ENCODE measurements at regions not wholly inside any gene's neighbourhood (a gene's known extent, or its start where the extent isn't known, plus 50 kb on each side); places are given as distances from the start of the nearest gene placed in this dataset.

DNA sequence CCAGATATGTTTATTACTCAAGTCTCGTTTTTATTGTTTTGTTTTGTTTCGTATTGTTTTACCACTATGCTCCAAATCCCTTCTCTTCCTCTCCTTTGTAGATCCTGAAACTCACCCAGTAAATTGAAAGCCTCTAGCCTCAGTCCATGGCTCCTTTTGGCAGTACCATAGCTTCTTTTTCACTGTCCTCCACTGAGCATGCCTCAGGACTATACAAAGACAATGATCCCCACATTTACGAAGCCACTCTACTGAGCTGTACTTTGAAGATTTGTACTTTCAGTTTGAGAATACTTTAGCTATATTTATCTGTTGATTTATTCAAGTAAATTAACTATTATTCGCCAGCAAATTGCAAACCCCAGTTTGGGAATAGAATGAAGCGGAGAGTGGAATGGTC lies 159.1 kb upstream of the SLITRK3 start:
- H3K4me3 Mint-ChIP-seq: no peak overlapping the region
- TF ChIP-seq, protein P1, sequence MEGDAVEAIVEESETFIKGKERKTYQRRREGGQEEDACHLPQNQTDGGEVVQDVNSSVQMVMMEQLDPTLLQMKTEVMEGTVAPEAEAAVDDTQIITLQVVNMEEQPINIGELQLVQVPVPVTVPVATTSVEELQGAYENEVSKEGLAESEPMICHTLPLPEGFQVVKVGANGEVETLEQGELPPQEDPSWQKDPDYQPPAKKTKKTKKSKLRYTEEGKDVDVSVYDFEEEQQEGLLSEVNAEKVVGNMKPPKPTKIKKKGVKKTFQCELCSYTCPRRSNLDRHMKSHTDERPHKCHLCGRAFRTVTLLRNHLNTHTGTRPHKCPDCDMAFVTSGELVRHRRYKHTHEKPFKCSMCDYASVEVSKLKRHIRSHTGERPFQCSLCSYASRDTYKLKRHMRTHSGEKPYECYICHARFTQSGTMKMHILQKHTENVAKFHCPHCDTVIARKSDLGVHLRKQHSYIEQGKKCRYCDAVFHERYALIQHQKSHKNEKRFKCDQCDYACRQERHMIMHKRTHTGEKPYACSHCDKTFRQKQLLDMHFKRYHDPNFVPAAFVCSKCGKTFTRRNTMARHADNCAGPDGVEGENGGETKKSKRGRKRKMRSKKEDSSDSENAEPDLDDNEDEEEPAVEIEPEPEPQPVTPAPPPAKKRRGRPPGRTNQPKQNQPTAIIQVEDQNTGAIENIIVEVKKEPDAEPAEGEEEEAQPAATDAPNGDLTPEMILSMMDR (IDR thresholded peaks at IDR 0.05): no peak
- H3K9me3 Mint-ChIP-seq: peaks cover 2% of the 10 kb centered on the region
- H3K27me3 Mint-ChIP-seq: no peaks in the 10 kb centered on the region
- no peaks in the 10 kb centered on the region for H3K36me3 Mint-ChIP-seq (ENCODE audit: low read depth)
- ATAC-seq: no peak
- no peaks in the 10 kb centered on the region for H3K4me1 Mint-ChIP-seq (ENCODE audit: low read depth)
- CTCF ChIA-PET: no interaction called here
- no peak overlapping the region for H3K27ac Mint-ChIP-seq
- intact Hi-C loops (cut with micrococcal nuclease): no loop called here
- POLR2A ChIA-PET: no interaction called here
- DNase-seq: no peak

DNA sequence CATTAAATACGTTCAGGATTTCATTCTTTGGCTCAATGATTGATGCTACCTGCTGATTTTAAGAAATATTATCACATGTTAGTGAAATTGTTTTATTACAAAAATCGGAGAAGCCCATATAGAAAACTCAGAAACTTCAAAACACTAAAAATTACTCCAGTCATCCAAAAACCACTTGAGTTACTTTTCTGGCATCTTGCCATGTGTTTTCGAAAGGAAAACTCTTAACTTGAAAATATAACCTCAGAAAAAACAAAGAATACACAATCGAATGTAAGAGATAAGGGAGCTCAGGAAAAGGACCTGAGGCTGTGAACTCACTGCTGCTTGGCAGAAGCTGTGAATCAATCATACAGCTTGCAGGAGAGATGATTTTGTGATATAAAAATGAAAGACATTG lies 151.3 kb upstream of the SLITRK3 start:
- POLR2A ChIA-PET: no interaction called here
- Mint-ChIP-seq H3K27ac (no peak overlapping the region), H3K4me1 (ENCODE audit: low read depth) (no peaks in the 10 kb centered on the region), H3K4me3 (no peak overlapping the region), H3K27me3 (no peaks in the 10 kb centered on the region), H3K9me3 (peaks cover 2% of the 10 kb centered on the region), H3K36me3 (ENCODE audit: low read depth) (no peaks in the 10 kb centered on the region)
- no peak for ATAC-seq
- intact Hi-C loops (cut with micrococcal nuclease): no loop called here
- TF ChIP-seq, protein P1 (IDR thresholded peaks at IDR 0.05): no peak
- DNase-seq: no peak
- CTCF ChIA-PET: no interaction called here

DNA sequence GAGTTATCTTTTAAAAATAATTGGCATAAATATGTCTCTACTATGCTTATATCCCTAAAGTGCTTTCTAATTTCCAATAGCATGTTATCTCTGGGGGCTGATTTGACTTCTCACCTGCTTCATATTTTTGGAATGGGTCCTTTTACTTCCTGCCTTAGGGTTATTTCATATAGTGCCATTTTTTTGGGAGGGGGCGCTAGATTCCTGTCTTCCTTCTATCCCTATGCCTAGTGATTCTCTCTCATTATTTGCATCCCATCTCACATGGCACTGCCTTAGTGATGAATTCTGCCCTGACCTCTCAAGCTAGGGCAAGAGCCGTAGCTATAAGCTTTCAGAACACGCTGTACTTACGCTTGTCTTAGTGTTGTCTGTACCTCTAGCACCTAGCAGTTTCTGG lies 150.3 kb upstream of the SLITRK3 start:
- DNase-seq (no peak), ATAC-seq (no peak)
- no peaks in the 10 kb centered on the region for H3K36me3 Mint-ChIP-seq (ENCODE audit: low read depth)
- H3K9me3 Mint-ChIP-seq: peaks cover 2% of the 10 kb centered on the region
- no peak overlapping the region for H3K27ac Mint-ChIP-seq
- POLR2A ChIA-PET: no interaction called here
- H3K27me3 Mint-ChIP-seq: no peaks in the 10 kb centered on the region
- no peaks in the 10 kb centered on the region for H3K4me1 Mint-ChIP-seq (ENCODE audit: low read depth)
- TF ChIP-seq, protein P1 (IDR thresholded peaks at IDR 0.05): no peak
- CTCF ChIA-PET: no interaction called here
- intact Hi-C loops (cut with micrococcal nuclease): no loop called here
- H3K4me3 Mint-ChIP-seq: no peak overlapping the region

DNA sequence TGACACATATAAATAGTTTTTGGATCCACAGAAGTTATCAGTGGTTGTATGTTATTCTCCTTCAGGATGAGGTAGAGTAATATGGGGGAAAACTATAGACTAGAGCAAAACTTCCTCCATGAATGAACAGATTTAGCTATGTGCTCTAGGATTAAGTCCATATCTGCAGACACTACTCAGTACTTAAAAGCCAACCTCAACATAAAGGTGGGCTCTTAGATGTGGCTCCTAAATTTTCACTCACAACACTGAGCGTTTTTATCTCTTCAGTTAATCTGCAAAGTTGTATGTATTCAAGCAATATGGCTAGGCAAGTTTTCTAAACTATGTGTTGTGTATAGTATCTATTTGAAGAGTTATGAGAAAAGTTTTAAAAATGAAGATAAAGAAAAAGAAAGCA lies 147.0 kb upstream of the SLITRK3 start:
- H3K4me1 Mint-ChIP-seq (ENCODE audit: low read depth): no peaks in the 10 kb centered on the region
- DNase-seq (no peak), ATAC-seq (no peak)
- no peaks in the 10 kb centered on the region for H3K36me3 Mint-ChIP-seq (ENCODE audit: low read depth)
- TF ChIP-seq, protein P1 (IDR thresholded peaks at IDR 0.05): no peak
- no peaks in the 10 kb centered on the region for H3K27me3 Mint-ChIP-seq
- no peak overlapping the region for H3K27ac Mint-ChIP-seq
- H3K9me3 Mint-ChIP-seq: no peaks in the 10 kb centered on the region
- ChIA-PET CTCF (no interaction called here), POLR2A (no interaction called here)
- intact Hi-C loops (cut with micrococcal nuclease): no loop called here
- no peak overlapping the region for H3K4me3 Mint-ChIP-seq

DNA sequence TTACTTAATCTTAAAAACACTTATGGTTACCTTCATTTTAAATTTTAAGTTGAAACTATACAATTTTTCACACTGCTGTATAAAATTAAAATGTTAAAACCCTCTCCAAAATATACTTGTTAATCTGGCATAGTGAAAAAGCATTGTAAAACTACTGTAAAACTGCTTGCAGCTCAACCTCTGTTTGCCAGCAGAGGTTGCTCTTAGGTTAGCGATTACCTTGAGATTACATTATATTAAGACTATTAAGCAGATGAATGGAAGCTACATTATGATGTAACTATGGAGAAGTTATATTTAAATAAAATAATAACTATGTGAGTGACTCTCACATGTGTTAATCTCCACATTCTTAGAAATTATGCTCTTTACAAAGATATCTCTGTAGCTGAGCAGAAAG lies 143.6 kb upstream of the SLITRK3 start:
- ATAC-seq (no peak), DNase-seq (no peak)
- CTCF ChIA-PET: no interaction called here
- TF ChIP-seq, protein P1 (IDR thresholded peaks at IDR 0.05): no peak
- no peaks in the 10 kb centered on the region for H3K9me3 Mint-ChIP-seq
- H3K27me3 Mint-ChIP-seq: no peaks in the 10 kb centered on the region
- no peak overlapping the region for H3K27ac Mint-ChIP-seq
- H3K36me3 Mint-ChIP-seq (ENCODE audit: low read depth): no peaks in the 10 kb centered on the region
- H3K4me3 Mint-ChIP-seq: no peak overlapping the region
- POLR2A ChIA-PET: no interaction called here
- H3K4me1 Mint-ChIP-seq (ENCODE audit: low read depth): no peaks in the 10 kb centered on the region
- intact Hi-C loops (cut with micrococcal nuclease): no loop called here
